HG02885 (cell line): ENCODE measurements at regions not wholly inside any gene's neighbourhood (a gene's known extent, or its start where the extent isn't known, plus 50 kb on each side); places are given as distances from the start of the nearest gene placed in this dataset.
"Not testable (repeated sequence)": the region's sequence is repeated elsewhere in the genome, so short reads cannot be mapped to it uniquely, and the experiment has no call there.

ENCODE experiments used
- ATAC-seq: cut with Tn5 transposase; IDR thresholded peaks from one replicate; pipeline ENCODE4 v1.9.1; 2021; ENCODE audit warnings: mild to moderate bottlenecking; ENCODE audit not compliant: unreplicated experiment, poor library complexity

DNA sequence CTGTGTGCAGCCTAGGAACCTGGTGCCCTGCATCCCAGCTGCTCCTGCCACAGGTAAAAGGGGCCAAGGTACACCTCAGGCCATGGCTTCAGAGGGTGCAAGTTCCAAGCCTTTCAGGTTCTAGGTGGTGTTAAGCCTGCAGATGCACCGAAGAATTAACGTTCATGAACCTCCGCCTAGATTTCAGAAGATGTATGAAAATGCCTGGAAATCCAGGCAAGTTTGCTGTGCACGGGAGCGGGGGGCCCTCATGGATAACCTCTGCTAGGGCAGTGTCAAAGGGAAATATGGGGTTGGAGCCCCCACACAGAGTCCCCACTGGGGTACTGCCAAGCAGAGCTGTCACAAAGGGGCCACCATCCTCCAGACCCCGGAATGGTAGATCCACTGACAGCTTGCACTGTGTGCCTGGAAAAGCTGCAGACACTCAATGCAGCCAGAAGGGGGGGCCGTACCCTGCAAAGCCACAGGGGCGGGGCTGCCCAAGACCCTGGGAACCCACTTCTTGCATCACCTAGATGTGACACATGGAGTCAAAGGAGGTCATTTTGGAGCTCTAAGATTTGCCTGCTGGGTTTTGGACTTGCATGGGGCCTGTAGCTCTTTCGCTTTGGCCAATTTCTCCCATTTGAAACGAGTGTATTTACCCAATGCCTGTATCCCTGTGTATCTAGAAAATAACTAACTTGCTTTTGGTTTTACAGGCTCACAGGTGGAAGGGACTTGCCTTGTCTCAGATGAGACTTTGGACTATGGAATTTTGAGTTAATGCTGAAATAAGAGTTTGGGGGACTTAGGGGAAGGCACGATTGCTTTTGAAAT, 145.2 kb upstream of the C1QTNF3 start:
- not testable (repeated sequence) for ATAC-seq

DNA sequence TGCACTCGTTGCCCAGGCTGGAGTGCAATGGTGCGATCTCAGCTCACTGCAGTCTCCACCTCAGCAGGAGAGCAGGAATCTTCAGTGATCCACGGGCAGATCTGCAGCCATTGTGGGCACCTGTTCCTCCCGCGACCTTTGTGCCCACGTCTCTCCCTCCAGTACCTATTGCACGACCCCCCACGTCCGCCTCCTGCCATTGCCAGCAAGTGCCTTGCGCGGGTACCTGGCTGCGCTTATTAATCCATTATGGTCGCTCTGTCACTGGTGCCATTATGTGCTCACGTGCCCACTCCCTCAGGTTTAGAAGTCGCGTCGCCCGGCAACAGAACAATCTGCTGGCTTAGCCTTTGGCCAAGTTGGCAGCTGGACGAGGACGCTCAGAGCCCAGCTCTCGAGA, 146.2 kb upstream of the C1QTNF3 start:
- not testable (repeated sequence) for ATAC-seq

DNA sequence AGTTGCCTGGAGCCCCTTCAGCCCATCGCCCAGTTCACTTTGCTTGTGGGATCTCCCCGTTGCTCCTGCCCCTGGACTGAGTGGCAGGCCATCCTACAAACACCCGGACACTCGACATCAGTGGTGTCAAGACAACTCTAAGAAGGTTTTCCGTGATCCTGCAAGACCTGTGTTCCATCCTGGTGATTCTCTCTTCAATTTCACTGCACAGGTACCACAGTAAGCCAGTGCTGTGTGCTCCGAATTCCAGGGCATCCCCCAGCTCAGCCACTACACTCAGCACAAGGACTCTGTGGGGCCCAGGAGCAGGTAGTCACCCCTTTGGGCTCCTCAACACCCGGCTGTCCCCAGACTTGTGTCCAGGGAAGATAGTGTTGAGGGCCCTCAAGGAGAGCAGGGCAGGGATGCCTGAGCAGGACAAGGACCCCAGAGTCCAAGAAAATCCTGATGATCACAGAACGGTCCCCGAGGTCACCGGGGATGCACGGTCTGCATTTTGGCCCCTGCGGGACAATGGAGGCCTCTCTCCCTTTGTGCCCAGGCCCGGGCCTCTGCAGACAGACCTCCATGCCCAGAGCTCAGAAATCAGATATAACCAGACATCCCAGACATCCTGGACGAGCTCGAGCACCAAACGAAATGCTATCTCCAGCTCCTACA, 146.9 kb upstream of the C1QTNF3 start:
- ATAC-seq = not testable (repeated sequence)

DNA sequence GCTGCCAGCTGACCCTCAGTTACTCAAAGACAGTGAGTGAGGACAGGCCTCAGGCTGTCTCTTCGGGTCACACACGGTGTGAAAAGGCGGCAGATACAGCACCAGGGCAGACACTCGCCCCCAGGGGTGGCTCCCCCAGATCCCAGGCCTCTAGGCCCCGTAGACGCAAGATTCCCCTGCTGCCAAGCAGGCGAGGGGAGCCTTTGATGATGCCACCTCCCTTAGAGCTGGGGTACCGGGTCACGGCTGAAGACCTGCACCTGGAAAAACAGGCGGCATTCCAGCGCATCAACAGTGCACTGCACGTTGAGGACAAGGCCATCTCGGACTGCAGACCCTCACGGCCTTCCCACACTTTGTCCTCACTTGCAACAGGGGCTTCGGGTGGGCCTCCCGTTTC, 147.5 kb upstream of the C1QTNF3 start:
- ATAC-seq = not testable (repeated sequence)

DNA sequence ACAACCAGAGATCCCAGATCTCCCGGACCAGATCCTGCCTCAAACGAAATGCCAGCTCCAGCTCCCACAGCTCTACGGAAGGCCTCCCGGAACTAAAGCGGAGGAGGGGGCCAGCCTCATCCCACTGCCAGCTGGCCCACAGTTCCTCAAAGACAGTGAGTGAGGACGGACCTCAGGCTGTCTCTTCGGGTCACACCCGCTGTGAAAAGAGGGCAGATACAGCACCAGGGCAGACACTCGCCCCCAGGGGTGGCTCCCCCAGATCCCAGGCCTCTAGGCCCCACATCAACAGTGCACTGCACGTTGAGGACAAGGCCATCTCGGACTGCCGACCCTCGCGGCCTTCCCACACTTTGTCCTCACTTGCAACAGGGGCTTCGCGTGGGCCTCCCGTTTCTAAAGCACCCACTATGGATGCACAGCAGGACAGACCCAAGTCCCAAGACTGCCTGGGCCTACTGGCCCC, 148.3 kb upstream of the C1QTNF3 start:
- ATAC-seq = not testable (repeated sequence)

DNA sequence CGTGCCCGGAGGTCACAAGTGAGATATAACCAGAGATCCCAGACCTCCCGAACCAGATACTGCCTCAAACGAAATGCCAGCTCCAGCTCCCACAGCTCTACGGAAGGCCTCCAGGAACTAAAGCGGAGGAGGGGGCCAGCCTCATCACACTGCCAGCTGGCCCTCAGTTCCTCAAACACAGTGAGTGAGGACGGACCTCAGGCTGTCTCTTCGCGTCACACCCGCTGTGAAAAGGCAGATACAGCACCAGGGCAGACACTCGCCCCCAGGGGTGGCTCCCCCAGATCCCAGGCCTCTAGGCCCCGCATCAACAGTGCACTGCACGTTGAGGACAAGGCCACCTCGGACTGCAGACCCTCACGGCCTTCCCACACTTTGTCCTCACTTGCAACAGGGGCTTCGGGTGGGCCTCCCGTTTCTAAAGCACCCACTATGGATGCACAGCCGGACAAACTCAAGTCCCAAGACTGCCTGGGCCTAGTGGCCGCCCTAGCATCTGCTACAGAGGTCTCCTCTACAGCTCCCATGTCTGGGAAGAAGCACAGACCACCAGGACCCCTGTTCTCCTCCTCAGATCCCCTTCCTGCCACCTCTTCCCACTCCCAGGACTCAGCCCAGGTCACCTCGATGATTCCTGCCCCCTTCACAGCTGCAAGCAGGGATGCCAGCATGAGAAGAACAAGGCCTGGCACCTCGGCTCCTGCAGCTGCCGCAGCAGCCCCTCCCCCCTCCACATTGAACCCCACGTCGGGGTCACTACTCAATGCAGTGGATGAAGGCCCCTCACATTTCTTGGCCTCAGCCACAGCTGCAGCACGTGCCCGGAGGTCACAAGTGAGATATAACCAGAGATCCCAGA, 149.3 kb upstream of the C1QTNF3 start:
- ATAC-seq = not testable (repeated sequence)

DNA sequence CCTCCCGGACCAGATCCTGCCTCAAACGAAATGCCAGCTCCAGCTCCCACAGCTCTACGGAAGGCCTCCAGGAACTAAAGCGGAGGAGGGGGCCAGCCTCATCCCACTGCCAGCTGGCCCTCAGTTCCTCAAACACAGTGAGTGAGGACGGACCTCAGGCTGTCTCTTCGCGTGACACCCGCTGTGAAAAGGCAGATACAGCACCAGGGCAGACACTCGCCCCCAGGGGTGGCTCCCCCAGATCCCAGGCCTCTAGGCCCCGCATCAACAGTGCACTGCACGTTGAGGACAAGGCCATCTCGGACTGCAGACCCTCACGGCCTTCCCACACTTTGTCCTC, 149.9 kb upstream of the C1QTNF3 start:
- not testable (repeated sequence) for ATAC-seq

GRCh38 chr5:34193297-34193696, 150.3 kb upstream of the C1QTNF3 start:
- not testable (repeated sequence) for ATAC-seq

- not testable (repeated sequence) for ATAC-seq
Observed at GRCh38 chr5:34193804-34194203, 150.8 kb upstream of the C1QTNF3 start.

DNA sequence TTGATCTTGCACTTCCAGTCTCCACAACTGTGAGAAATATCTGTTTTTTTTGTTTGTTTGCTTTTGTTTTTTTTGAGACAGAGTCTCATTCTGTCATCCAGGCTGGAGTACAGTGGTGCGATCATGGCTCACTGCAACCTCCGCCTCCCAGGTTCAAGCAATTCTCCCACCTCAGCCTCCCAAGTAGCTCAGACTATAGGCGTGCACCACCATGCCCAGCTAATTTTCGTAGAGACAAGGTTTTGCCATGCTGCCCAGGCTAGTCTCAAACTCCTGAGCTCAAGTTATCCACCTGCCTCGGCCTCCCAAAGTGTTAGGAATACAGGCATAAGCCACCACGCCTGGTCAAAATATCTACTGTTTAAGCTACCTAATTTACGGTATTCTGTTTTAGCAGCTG, 153.1 kb upstream of the C1QTNF3 start:
- not testable (repeated sequence) for ATAC-seq

DNA sequence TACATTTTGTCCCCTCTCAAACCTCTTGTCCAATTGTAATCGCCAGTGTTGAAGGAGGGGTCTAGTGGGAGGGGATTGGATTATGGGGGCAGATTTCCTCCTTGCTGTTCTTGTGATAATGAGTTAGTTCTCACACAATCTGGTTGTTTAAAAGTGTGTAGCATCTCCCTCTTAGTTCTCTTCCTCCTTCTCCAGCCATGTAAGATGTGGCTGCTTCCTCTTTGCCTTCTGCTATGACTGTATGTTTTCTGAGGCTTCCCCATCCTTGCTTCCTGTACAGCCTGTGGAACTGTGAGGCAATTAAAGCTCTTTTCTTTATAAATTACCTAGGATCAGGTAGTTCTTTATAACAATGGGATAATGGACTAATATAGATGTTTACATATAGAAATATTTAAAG, 162.3 kb upstream of the C1QTNF3 start:
- ATAC-seq = not testable (repeated sequence)

GRCh38 chr5:34217386-34217785, 174.4 kb upstream of the C1QTNF3 start:
- ATAC-seq = not testable (repeated sequence)

GRCh38 chr5:34221329-34222073, 178.5 kb upstream of the C1QTNF3 start:
- not testable (repeated sequence) for ATAC-seq

DNA sequence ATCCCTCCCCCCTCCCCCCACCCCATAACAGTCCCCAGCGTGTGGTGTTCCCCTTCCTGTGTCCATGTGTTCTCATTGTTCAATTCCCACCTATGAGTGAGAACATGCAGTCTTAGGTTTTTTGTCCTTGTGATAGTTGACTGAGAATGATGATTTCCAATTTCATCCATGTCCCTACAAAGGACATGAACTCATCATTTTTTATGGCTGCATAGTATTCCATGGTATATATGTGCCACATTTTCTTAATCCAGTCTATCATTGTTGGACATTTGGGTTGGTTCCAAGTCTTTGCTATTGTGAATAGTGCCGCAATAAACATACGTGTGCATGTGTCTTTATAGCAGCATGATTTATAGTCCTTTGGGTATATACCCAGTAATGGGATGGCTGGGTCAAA, 180.1 kb upstream of the C1QTNF3 start:
- not testable (repeated sequence) for ATAC-seq

- ATAC-seq = not testable (repeated sequence)
Observed at GRCh38 chr5:34230402-34230801, 187.4 kb upstream of the C1QTNF3 start.

DNA sequence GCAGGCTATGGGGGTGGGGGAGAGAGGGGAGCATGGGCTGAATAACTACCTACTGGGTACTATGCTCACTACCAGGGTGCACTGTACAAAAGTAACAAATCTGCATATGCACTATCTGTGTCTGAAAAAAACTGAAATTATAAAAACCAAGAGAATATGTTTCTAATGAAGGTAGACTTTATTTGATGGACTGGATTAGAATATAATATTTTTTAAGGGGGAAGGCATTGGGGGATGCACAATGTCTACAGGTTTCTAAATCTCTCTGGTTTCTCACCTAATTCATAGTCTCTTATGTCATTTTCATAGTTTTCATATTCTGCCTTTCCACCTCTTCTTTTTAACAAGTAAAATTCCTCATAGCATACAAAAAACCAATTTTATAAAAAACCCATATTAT, 200.8 kb upstream of the C1QTNF3 start:
- not testable (repeated sequence) for ATAC-seq

GRCh38 chr5:34244281-34245031, 201.4 kb upstream of the C1QTNF3 start:
- peak; percentile 82 for ATAC-seq

DNA sequence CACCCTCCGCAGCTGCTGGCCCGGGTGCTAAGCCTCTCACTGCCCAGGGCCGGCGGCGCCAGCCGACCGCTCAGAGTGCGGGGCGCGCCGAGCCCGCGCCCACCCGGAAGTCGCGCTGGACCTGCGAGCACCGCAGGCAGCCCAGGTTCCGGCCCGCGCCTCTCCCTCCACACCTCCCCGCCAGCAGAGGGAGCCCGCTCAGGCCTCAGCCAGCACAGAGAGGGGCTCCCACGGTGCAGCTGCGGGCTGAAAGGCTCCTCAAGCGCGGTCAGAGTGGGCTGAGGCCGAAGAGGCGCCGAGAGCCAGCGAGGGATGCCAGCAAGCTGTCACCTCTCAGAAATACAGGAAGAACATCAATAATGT, 202.0 kb upstream of the C1QTNF3 start:
- peak; percentile 90 for ATAC-seq

GRCh38 chr5:34245813-34246212, 202.8 kb upstream of the C1QTNF3 start:
- ATAC-seq = not testable (repeated sequence)
